ENCODE measurements at regions not wholly inside any gene's neighbourhood (a gene's known extent, or its start where the extent isn't known, plus 50 kb on each side); places are given as distances from the start of the nearest gene placed in this dataset.

DNA sequence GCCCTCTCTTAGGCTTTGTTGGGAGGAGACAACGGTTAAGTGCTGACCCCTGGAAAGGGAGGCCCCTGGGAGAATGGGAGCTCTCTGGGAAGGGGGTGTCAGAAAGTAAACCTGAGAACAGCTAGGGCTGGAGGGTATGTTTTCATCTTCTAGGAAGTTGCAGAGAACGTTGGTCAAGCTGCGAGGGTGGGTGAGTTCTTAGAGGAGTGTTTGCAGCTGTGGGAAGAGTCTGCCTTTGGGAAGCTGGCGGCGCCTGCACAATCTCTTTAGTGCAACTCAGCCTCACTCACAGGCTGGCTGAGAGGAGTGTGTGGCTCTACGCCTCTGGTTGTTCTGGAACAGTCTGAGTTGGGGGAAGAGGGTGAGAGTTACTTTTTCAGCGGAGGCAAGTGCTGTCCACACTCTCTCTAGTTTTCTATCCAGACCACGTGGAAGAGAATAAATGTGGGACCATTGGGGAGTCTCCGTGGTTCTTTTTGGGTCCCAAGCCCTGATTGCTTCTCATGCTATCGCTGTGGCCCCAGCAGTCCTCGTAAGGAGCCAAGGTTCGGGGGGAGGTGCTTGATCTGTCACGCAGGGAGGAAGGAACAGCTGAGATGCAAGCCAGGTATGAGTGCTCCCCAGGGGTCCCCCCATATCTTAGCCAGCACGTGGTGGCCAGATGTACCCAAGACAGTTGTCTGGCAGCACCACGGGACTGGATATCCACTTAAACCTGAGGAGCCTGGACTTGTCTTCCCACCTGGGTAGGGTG is 237.2 kb downstream of the BUB3 start:
- no peak for TF ChIP-seq KLF16 (tag by site-specific recombination; IDR thresholded peaks at IDR 0.05)
- TF ChIP-seq, protein P1, sequence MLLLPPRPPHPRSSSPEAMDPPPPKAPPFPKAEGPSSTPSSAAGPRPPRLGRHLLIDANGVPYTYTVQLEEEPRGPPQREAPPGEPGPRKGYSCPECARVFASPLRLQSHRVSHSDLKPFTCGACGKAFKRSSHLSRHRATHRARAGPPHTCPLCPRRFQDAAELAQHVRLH (tag by site-specific recombination; IDR thresholded peaks at IDR 0.05): no peak
- TF ChIP-seq, protein P2, sequence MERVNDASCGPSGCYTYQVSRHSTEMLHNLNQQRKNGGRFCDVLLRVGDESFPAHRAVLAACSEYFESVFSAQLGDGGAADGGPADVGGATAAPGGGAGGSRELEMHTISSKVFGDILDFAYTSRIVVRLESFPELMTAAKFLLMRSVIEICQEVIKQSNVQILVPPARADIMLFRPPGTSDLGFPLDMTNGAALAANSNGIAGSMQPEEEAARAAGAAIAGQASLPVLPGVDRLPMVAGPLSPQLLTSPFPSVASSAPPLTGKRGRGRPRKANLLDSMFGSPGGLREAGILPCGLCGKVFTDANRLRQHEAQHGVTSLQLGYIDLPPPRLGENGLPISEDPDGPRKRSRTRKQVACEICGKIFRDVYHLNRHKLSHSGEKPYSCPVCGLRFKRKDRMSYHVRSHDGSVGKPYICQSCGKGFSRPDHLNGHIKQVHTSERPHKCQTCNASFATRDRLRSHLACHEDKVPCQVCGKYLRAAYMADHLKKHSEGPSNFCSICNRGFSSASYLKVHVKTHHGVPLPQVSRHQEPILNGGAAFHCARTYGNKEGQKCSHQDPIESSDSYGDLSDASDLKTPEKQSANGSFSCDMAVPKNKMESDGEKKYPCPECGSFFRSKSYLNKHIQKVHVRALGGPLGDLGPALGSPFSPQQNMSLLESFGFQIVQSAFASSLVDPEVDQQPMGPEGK (tag by site-specific recombination; IDR thresholded peaks at IDR 0.05): no peak
- TF ChIP-seq ZBTB7A (tag by site-specific recombination; IDR thresholded peaks at IDR 0.05; ENCODE audit: low read depth): no peak
- no peak for TF ChIP-seq KLF10 (tag by site-specific recombination; IDR thresholded peaks at IDR 0.05)
- TF ChIP-seq, protein P3, sequence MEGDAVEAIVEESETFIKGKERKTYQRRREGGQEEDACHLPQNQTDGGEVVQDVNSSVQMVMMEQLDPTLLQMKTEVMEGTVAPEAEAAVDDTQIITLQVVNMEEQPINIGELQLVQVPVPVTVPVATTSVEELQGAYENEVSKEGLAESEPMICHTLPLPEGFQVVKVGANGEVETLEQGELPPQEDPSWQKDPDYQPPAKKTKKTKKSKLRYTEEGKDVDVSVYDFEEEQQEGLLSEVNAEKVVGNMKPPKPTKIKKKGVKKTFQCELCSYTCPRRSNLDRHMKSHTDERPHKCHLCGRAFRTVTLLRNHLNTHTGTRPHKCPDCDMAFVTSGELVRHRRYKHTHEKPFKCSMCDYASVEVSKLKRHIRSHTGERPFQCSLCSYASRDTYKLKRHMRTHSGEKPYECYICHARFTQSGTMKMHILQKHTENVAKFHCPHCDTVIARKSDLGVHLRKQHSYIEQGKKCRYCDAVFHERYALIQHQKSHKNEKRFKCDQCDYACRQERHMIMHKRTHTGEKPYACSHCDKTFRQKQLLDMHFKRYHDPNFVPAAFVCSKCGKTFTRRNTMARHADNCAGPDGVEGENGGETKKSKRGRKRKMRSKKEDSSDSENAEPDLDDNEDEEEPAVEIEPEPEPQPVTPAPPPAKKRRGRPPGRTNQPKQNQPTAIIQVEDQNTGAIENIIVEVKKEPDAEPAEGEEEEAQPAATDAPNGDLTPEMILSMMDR (tag by site-specific recombination; IDR thresholded peaks at IDR 0.05): no peak
- TF ChIP-seq ZNF121 (tag by site-specific recombination; IDR thresholded peaks at IDR 0.05): no peak
- no peak for TF ChIP-seq ZSCAN30 (tag by site-specific recombination; IDR thresholded peaks at IDR 0.05)
- TF ChIP-seq ZNF274 (IDR thresholded peaks at IDR 0.05; ENCODE audit: low read length): no peak
- TF ChIP-seq ZNF274 (tag by site-specific recombination; IDR thresholded peaks at IDR 0.05; ENCODE audit: borderline replicate concordance): no peak
- no peak for TF ChIP-seq ZNF2 (tag by site-specific recombination; IDR thresholded peaks at IDR 0.05)
- TF ChIP-seq GLI2 (tag by site-specific recombination; IDR thresholded peaks at IDR 0.05; ENCODE audit: borderline replicate concordance, low read depth): no peak
- no peak for TF ChIP-seq TCF7L2 (IDR thresholded peaks at IDR 0.05; ENCODE audit: borderline replicate concordance, low read depth, low read length)
- TF ChIP-seq RBAK (tag by site-specific recombination; IDR thresholded peaks at IDR 0.05): no peak

Data from HEK293 (cell line).